Fibroblast of skin of left biceps (primary cell): ENCODE measurements at regions not wholly inside any gene's neighbourhood (a gene's known extent, or its start where the extent isn't known, plus 50 kb on each side); places are given as distances from the start of the nearest gene placed in this dataset.

Experiments used
- DNase-seq, 2 experiments: peaks; one replicate each; pipeline ENCODE4 v3.0.0-alpha.2; 2013; ENCODE audit warnings: low read depth in 2 of 2

DNA sequence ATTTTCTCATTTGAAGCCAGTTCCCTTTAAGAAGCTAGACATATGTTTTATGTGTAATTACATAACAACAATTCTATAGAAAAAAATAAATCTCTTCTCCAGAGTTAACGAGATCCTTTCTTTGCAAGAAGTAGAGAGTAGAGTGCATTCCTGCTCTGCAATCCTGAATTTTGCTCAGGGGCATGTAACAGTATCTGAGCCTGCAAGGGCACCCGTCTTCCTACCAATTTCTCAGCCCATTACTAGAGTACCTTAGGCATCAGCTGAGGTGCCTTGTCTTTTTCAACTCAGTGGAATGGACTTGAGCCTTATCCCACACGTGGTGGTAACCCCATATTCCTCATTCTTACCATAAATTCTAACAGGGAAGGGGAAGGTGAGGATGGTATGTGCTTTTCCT is 205.9 kb downstream of the IKZF2 start:
- DNase-seq = no peak

DNA sequence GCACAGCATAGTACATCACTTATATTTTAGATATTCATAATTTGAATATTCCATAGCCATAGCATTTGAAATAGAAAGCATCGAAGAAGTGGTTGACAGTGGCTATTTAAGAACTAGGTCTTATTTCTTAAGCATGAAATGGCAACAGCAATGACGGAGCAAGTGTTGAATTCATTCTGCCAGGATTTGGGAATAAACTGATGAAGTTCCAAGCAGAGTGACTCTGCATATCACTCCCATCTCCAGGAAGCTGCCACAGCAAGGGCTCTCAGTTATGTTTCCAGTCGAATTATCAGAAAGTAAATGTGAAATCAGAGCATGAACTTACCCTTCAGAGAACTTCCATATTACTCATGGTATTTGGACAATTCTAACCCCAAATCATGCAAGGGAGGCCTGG is 208.1 kb downstream of the IKZF2 start:
- no peak for DNase-seq

DNA sequence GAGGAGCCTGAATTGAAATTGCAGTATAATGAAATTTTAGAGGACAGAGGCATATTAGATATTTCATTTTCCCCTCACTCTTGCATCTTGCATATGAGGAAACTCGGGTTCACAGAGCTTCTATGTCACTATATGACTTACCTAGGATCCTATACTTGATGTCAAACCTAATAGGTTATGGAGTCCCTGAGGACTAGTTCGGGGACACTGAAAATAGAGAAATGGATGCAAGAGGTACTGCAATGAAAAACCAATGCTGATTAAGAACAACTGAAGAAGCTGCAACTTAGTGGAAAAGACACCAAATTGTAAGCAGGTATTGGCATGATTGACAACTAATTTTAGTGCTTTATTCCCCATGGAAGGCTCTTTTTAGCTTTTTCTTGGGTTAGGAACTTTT is 210.1 kb downstream of the IKZF2 start:
- no peak for DNase-seq

DNA sequence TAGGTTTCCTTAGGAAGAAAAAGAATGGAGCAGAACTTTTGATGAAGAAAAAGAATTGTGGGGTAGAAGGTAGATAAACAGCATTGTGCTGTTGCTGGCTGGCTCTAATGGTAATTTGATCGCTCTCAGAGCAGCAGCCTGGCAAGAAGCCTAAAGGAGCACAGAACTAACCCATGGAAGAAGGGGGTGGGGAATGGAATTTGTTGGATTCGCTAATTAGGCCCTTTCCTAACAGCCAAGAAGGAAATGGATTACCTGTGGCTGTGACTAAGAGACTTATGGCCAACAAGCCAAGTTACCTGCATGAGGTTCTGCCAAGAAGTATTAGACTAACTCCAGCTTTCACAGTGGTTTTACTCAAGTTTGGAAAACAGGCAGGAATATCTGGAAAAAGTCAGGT is 210.6 kb downstream of the IKZF2 start:
- no peak for DNase-seq

DNA sequence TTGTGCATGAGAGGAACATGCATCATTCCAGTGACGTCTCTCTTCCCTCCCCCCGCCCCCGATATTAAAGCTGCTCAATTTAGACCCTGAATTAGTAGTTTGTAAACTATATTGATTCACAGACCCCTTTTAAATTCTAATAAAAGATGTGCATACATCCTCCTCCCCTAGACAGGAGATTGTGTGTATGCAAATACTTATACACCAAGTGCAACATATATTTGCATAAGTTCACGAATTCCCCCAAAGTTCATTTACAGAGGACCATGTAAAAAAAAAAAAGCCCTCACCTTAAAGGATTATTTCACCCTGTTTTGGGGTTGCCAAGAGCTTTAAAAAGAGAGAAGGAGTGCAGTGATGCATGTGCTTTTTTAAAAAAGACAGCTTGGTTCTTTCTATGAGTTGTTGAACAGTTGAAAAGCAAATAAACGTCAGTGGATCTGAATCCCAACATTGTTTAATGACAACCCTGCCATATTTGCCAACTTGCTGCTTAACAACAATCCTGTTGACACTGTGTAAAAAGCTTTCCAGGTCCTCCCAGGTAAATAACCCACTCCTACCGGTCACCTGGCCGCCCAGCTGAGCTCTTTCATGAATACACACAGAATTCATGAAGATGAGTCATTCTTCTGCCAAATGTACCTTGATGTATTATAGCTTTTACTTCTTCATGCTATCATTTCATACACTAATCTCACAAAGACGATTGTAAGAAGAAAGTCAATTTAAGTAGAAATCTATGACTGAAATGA is 211.5 kb downstream of the IKZF2 start:
- no peak for DNase-seq

DNA sequence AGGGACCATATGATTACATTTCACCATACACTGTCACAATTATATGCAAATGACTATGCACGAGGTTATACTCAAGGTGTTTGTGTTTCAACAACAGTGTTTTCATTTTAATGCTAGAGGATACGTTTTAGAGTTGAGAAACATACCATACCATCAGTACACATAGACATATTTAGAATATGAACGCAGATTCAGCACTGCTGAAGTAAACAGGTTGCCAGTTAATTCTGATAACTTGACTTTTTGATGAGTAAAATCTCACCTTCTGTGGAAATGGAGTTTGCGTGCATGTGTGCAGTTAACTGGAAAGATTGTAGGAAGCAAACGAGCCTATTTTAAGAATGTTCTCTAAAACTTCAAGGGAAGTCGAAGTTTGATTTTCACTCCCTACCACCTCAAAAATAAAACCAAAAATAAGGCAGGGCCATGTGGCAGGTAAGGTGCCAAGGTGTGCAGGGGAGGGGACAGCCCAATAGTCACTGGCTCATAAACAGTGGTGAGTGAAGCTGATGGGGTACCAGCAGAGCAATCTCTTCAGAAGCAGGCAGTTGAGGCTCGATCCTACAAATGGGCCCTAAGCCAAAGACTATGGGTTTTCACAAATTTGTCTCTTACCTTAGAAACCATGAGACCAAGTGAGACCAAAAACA is 213.1 kb downstream of the IKZF2 start:
- DNase-seq = no peak

DNA sequence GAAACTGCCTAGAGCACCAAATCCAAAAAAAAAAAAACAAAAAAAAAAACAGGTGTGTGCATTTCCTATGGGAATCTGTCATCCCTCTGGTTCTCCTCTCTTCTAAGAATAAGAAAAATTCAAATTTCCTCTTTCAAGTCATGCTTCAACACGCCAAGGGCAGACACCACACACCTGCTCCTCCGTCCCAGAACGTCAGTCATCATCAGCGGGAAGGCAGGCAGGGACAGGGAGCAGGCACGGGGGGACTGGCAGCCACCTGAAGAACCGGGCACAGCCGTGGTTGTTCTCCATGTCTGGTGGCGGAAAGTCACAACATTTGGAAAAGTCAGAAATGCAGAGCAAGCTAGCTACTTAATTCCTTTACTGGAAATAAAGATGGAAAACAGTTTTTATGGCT is 214.8 kb downstream of the IKZF2 start:
- no peak for DNase-seq

DNA sequence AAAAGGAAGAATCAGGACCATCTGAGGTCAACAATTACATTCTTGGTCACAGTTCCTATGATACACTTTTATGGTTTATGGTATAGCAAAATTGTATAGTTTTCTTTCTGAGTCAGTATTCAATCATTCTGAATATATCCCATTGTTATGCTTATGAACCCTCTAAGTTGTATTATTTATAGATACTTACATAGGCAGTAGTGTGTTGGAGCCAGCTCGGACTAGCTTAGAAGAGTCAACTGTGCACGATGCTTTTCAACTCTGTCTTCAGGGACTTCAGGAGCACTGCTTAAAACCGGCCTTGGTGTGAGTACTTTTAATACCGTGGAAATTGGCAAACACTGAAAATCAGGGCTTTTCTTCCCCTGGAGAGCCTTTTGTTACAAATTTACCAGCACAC is 215.7 kb downstream of the IKZF2 start:
- DNase-seq = no peak

DNA sequence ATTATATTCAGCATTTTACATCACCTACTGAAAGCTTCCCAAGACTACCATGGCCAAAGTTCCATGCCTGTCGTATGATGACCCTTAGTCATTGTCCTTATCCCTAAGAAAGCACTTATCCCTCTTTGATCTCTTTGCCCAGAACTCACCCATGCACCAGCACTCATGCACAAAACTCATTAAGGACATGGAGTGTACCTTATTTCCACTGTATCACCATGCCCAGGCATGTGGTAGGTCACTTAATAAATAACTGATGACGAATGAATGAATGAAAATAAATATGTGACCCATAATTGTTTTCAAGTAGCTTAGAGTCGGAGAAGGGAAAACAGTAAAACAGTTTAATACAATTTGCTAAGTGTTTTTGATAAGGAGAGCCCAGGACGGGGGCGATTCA is 220.1 kb downstream of the IKZF2 start:
- DNase-seq = no peak

DNA sequence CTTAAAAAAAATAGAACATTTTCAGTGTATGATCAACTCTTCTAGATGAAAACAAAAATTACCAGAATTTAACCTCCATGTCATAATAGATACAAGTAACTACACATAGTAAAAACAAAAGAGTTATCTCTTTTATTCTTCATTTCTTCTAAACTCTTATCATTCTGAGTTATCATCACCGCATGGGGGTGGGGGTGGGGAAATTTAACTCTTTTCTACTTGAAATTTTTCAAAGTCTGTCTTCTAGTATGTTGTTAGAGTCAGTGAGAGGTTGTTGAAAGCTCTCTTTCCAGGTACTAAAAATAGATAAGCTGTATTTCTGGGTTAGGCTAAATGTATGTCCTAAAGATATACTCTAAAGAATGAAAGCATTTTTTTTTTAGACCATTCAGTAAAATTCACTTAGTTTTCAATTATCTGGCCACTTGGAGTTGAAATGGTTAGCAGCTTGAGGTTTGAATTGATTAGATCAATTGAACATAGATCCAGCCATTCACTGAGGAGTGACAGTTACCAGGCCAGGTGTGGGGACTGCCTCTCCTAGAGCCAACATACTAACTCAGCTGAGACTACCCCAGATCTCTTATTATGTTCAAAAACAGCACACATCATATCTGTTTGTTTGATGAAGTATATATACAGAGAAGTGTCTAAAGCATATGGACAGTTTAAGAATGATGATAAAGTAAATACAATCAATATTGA is 220.7 kb downstream of the IKZF2 start:
- DNase-seq = no peak

DNA sequence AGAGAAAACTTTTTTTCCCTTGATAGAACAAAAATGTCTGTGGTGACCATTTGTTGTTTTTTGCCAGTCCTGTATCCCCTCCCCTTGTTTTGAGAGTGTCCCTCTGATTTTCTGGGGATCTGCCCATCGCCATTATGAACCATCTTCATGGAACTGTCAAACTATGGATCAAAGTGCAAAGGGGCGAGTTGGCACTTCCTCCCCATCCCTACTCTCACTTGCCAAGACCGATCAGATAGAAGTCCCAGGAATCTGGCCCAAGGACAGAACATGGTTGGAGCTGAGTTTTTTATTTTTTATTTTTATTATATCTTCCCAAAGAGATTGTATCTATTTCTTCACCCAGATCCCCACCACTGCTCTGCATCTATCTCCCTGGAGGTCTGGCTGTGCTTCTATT is 221.4 kb downstream of the IKZF2 start:
- no peak for DNase-seq

DNA sequence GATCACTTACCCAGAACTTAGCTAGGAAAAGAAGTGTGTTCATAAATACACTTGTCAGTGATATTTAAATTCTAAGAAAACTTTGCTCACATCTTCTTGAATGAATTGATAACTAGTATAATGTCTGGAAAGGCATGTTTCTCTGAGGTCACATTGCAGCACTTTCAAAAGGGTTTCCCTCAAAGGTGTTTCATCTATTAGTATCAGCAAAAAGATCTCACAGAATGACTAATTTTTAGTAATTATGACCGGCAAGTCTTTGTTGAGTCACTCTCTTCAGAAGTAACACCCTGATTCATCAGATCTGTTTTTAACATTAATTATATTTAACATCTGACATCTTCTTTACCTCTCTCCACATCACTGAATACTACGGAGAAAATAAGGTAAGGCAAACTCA is 222.3 kb downstream of the IKZF2 start:
- DNase-seq = no peak

DNA sequence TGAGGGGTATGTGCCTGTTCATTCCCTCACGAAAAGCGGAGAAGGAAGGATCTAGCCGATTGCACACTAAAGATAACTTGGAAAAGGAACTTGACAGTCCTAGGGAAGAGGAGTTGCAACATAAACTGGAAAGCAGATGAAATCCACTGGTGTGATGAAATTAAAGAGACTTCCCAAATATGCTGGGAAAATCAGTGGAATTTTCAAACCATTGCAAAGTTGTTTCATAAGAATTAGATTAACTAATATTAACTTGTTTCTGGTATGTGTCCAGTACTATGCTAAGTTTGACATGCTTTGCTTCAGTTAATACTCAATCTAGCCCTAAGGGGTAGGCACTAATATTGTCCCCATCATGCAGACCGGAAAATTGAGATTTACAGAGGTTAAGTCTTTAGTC is 222.7 kb downstream of the IKZF2 start:
- no peak for DNase-seq

DNA sequence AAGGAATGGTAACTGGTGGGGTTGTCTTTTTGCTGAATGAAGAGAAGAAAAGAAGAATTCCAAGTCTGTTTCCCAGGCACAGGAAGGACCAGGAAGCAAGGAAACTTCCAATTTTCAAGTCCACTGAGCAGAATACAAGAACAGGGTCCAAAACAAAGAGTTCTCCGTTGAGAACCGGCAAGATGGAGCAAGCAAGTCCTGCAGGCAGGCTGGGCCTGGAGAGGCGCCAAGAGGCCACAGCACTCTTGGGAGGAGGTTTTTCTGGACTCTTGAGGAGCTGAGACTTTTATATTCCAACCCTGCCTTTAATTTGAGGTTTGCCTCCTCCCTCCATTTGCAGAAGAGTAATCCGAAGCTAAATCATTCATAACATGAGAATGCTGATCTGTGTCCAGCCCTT is 224.5 kb downstream of the IKZF2 start:
- no peak for DNase-seq

DNA sequence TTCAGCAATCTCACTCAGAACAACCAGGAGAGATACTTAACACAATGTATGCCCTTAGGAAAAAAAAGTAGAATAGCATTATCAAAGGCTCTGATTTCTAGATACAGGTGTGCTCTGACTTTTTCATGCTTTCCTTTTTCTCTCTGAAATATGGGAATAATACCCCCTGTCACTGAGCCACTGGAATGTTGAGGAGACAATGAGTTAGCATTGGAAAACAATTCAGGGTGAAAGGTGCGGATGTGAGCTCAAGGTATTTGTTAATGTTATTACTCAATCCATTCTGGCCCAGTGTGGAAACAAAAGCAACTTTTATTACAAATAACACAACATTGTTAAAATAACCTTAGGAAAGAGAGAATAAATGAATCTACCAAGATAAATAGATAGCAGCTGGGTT is 228.0 kb downstream of the IKZF2 start:
- DNase-seq = no peak

DNA sequence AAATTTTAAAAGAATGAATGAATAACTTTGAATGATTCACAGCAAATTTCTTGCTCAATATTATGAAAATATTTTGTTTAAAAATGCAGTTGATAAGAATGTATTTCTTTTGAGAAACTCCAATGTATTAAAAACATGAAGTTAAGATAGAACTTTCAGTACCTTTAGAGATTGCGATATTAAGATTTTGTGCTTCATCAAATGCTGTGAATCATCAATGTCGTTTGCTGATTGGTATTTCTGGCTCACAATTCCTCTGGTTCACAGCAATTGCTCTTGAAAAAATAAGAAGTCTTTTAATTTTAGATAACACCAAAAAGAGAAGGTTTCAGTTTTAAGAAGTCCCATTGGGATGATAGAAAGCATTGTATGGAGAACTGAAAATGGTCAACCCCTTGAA is 228.7 kb downstream of the IKZF2 start:
- no peak for DNase-seq

DNA sequence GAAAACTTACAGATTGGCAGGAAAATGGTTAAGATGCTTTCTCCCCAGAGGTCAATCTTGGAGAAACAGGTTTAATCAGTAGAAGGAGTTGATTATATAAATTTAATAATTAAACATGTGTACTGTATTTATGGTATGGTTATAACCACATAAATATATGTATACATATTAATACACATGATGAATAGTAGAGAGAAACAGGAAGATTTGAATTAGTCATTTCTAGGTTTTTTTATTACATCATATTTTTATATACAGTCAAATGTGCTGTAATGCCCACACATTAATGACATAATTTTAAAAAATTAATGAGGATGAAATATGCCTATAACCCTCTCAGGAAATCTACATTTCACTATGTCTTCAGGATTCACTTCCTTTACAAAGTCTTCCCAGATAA is 229.7 kb downstream of the IKZF2 start:
- no peak for DNase-seq

DNA sequence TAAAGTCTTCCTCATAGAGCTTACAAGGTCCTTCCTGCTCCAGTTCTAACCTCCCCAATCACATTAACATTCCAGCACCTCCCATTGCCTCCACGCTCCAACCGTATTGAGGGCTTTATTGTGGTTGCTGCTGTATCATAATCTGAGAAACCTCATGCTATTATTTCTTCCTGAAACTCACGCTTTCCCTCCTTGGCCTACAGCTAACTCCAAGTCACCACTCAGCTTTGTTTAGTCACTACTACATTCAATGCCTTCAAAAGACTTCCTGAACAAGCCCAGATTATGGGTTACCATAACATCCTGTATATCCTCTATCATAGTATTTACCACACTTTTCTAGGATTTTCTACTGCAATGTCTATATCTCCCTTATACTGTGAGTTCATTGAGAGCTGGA is 230.4 kb downstream of the IKZF2 start:
- no peak for DNase-seq

DNA sequence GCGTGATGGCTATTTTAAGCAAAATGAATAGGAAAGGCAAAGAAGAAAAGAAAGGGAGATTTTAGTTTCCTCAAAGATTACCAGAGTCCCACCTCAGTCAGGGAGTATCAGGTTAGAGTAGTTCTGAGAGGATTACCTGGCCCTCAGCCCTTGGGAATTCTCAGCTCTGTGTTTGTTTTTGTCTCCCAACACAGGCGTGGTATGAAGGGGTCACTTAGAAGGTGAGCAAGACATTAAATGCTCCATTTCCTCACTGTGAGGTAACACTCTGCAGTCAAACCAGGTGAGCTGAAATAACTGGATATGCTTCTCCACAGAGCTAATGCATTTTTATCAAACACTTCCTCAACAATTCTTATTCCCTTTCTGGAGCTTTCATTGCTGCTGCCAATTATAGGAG is 232.2 kb downstream of the IKZF2 start:
- DNase-seq = no peak

DNA sequence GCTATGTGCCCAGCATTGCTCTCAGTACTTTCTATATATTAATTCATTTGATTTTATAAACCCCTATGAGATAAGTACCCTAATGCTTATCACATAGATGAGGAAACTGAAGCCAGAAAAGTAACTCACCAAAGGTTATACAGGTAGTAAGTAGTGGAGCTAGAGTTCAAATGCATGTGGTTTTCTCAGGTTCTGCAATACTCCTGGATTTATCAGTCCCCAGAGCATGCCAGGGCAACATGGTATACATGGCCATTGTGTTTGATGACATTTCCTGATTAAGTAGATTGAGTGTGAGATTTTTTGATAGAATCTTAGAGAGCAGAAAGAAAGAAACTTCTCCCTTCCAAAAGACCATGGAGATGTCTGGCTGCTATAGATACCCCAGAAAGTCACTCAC is 233.1 kb downstream of the IKZF2 start:
- DNase-seq = no peak

DNA sequence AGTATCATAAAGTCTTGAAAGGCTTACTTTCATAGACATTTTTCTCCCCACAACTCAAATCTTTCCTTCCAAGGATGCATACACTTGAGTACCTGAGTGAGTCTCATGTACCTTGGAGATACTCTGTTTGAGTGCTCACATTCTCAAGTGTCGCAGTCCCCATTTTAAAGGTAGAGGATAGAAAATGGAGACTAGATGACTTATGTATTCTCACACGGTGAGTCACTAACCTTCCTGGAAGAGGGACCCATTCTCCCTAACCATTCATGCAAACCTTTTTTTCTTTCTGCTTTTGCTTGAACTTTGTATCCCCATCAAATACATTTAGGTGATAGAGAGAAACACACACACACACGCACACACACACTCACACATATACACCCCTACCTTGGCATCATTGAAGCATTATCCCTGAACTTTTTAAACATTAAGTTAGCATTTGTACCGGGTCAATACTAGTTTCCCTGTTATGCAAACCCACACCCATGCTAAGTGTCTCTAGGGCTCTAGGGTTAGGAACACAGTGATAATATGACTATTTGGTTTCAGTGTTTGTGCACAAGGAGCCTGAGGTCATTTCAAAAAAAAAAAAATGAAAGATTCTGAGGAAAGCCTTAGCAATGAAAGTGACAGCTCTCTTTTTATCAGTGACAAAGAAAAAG is 236.2 kb downstream of the IKZF2 start:
- DNase-seq = no peak

DNA sequence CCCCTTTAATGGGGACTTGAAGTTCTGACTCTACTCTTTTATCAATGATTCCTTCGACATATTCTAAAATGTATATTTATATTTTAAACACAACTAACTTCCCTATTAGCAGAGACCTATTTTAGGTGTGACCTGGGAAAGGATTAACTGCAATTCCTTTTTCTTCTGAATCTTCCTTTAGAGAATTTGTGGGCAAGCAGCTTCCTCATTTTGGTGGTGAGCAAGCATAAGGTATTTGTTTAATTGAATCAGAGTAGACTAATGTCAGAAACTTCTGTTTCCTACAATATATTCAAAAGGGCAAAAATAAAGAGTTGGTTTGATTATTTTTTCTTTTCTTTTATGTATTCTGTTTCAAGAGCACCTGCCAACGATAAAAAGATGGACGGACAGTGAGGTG is 237.0 kb downstream of the IKZF2 start:
- no peak for DNase-seq
